ENCODE measurements at regions not wholly inside any gene's neighbourhood (a gene's known extent, or its start where the extent isn't known, plus 50 kb on each side); places are given as distances from the start of the nearest gene placed in this dataset.

DNA sequence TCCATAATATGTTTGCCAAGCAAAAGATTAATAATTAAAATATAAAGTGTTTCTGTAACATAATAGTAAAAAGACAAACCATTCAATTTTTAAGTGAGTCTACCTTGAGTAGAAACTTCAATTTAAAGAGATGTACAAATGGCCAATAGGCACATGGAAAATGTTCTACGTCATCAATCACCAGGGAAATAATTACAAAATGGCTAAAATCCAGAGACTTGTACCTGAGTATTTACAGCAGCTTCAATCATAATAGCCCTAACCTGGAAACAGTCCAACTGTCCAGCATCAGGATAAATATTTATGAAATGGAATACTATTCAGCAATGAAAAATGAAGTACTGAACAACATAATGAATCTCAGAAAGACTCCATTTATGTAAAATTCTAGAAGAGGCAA, 95.5 kb upstream of the FAR2 start:
- no peak for DNase-seq

DNA sequence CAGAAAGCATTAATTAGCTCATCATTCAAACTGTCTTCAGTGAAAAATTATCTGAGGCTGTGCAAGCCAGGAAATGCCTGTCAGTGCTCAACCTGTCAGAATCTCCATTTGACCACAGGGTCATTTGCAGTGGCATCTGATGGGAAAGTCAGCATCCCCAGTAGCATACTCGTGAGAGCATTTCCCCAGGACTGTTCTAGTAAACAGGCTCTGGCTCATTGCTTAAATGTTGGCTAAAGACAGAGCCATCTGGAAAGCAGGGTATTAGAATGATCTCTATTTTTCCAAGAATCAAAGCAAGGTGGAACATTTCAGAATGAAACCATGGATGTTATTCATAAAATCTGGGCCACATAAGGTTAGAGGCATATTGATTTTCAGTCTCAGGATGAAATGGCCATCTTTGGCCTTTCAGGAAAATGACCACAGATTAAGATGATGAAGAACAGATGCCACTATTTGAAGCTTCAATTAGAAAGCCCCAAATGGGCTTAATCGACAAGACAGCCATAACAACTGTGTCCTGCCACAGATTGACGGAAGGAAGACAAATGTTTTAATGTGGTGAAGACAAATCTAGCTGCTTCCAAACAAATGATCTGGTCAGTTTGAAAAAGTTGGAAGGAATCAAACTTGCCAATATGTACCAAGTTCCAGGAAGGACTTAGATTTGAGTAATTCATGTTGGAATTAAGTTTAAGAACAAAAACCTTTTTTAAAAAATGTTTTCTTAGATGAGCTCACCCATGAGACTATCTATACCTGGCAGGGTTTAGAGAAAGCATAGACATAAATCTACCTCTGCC, 94.0 kb upstream of the FAR2 start:
- no peak for DNase-seq

GRCh38 chr12:29066011-29066588, 83.0 kb upstream of the FAR2 start:
- peak; percentile 66 for DNase-seq

DNA sequence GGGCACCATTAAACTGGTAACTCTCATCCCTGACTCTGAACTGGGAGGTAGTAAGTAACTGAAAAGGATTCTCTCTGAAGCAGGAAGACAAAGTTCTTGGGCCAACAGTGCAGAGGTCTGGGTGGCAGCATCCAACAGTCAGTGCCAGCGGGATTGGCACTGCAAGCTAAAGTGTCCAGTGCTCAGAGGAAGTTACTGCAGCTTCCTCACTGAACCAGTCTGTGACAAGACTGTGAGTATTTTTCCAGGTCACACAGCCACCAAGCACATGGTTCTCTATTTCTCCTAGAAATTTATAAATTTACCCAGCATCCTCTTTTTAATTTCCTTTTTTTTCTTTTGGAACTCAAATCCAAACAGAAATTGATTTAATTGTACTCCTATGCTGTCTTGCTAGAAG, 81.6 kb upstream of the FAR2 start:
- DNase-seq, result no peak

DNA sequence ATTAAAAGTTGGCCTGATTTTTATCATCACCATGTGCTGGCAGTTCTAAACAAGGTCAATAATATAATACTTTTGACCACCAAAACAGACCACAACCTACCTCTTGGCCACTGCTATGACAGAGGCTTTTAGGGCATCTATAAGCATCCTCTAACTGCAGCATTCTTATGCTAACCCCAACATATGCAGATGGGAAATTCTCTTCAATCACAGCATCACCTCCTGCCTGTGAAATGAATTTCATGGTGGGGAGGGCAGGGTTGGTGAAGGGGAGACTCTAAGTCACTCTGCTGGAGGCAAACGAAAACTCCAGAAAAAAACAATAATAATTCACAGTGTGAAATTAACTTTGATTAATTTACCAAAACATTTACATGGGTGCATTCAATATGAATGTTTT, 78.8 kb upstream of the FAR2 start:
- no peak for DNase-seq

- no peak for DNase-seq
Measured at GRCh38 chr12:29071099-29071498, 78.0 kb upstream of the FAR2 start.

DNA sequence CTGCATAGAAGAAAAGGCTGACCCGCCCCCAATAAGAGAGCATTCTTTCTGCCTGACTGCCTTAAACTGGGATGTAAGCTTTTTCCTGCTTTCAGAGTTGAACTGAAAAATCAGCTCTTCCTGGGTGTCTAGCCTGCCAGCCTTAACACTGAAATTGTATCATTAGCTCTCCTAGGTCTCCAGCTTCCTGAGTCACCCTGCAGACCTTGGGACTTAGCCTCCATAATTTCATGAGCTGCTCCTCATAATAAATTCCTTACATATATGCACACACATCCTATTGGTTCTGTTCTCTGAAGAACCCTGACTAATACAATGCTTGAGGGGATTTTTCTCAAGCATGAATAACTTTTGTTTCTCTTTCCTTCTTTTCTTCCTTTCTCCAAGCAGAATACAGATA, 76.4 kb upstream of the FAR2 start:
- DNase-seq, result no peak

DNA sequence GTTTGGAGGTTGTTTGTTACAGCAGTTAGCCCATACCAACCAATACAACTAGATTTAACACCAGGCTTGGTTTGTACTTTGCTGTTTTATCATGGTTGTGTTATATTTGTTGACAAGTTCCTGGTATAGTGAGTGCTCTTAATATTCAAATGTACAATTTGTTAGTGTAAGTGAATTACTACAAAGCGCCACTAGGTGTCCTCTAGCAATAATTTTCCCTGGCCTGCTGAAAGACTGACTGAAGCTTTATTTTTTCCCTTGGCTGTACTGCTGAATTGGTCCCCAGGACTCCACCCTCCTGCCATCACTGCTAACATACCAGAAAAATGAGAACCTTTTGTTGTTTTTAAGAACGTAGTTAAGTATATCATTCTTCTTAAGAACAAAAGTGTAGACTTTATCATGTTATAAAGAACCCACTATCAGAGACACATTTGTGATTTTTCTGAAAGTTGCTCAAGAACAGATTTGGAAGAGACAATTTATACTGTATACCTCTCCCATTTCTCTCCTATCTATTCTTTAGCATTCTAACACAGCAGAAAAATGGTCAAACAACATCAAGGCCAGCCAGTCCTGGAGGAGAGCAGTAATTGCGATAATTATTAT, 75.3 kb upstream of the FAR2 start:
- peak; percentile 50 for DNase-seq

- DNase-seq, result no peak
Measured at GRCh38 chr12:29081101-29081500, 68.0 kb upstream of the FAR2 start.

DNA sequence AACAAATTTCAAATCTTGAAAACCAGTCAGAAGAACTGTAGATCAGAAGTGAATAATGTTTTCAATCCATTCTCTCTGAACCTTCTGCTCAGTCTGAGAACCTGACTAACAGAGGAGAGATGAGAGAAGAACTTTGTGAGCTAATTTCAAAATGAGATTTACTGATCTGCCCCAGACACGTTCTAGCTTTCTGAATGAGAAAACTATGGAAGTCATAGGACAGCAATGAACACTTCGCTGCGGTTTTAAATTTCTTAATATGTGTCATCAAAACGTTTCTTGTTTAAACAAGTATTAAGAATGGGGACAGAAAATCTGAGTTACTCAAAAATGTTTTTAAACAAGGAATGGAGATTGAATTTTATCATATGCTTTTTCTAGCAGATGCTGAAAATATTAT, 66.6 kb upstream of the FAR2 start:
- DNase-seq, result peak; percentile 85

GRCh38 chr12:29086325-29087271, 62.5 kb upstream of the FAR2 start:
- DNase-seq, result no peak

DNA sequence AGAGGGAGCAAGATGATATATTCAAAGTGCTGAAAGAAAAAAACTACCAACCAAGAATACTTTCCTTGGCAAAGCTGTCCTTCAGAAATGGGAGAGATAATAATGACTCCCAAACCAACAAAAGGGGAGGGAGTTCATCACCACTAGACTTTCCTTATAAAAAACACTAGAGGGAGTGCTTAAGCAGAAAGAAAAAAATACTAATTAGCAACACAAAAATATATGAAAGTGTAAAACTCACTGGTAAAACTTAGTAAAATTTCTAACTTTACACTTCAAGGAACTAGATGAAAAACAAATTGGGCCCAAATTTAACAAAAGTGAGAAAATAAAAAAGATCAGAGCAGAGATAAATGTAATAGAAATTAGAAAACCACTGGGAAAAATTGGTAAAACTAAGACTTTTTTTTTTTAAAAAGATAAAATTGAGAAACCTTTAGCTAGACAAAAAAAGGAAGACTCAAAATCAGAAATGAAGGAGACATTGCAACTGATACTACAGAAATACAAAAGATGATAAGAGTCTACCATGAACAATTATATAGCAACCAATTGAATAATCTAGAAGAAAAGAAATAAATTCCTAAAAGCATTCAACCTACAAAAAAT, 60.4 kb upstream of the FAR2 start:
- peak; percentile 9 for DNase-seq
